ENCODE measurements at regions not wholly inside any gene's neighbourhood (a gene's known extent, or its start where the extent isn't known, plus 50 kb on each side); places are given as distances from the start of the nearest gene placed in this dataset.

DNA sequence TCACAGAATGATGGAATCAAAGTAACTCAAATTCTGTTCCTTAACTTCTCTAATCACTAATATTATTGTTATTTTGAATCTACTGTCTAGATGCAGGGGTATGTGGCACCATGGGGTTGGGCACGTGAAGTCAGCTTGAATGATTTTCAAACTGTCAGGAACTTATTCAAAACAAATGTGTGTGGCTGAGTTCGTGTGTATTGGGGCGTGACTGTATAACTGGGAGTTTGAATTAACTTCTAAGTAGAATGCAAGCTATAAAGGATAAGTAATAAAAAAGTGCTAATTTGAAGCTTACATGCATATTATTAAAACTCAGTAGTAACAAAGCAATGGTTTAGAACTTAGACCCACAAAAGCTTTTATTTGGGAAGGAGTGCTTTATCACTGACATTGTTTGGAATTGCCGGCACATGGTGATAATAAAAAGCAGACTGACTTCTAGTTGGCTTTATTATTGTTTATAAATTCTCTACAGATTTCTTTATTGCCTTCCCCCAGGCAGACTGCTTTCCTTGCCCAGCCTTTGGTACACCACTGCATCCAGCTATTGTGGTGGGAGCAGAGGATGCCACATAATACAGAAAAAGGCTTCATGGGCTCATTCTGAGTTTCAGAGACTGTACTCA is 84.3 kb downstream of the TENT5C start:
- Histone ChIP-seq H2BK120ac (ENCODE audit: low read depth, low read length) (no peak overlapping the region), H2BK5ac (ENCODE audit: low read length) (no peak overlapping the region), H3K36me3 (ENCODE audit: control insufficient read depth, insufficient read depth, low read length) (no peaks in the 10 kb centered on the region), H3K18ac (ENCODE audit: low read length) (no peak overlapping the region), H3K56ac (ENCODE audit: low read length) (no peak overlapping the region), H3K4me1 (ENCODE audit: control insufficient read depth, low read depth, low read length) (no peaks in the 10 kb centered on the region), H3K23ac (ENCODE audit: low read length) (no peak overlapping the region), H4K8ac (ENCODE audit: low read depth, low read length) (no peak overlapping the region), H3K9ac (ENCODE audit: low read length) (no peak overlapping the region), H2BK15ac (replicated peaks; ENCODE audit: low read depth) (no peak overlapping the region), H3K27ac (ENCODE audit: low read depth, low read length) (no peak overlapping the region), H2AK5ac (ENCODE audit: low read length) (no peak overlapping the region), H3K4me3 (ENCODE audit: low read length) (no peak overlapping the region), H4K5ac (ENCODE audit: low read length) (no peak overlapping the region), H3K4ac (ENCODE audit: low read depth, low read length) (no peak overlapping the region), H3K27me3 (ENCODE audit: insufficient read depth, low read length, poor library complexity) (no peaks in the 10 kb centered on the region), H3K79me1 (ENCODE audit: low read length) (no peaks in the 10 kb centered on the region), H3K4me2 (ENCODE audit: low read length) (no peak overlapping the region), H3K79me2 (ENCODE audit: control insufficient read depth, insufficient read depth, low read length) (no peaks in the 10 kb centered on the region)
- no CpG with 5 or more reads among the region's 4 CpGs for WGBS (ENCODE audit: extremely low coverage, insufficient coverage, low lambda C conversion rate)
- DNase-seq: no peak

DNA sequence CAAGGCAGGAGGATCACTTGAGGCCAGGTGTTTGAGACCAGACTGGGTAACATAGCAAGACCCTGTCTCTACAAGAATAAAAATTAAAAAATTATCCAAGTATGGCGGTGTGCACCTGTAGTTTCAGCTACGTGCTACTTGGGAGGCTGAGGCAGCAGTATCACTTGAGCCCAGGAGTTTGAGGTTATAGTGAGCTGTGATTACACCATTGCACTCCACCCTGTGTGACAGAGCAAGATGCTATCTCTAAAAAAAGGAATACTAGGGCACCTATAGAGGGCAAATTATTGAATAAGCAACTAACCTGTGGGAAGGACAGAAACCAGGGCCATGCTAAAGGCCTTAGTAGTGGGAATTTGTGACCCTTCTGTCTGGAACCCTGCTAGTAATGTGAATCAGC is 86.1 kb downstream of the TENT5C start:
- Histone ChIP-seq H3K79me1 (ENCODE audit: low read length) (no peaks in the 10 kb centered on the region), H3K9ac (ENCODE audit: low read length) (no peak overlapping the region), H2AK5ac (ENCODE audit: low read length) (no peak overlapping the region), H3K23ac (ENCODE audit: low read length) (no peak overlapping the region), H3K27me3 (ENCODE audit: insufficient read depth, low read length, poor library complexity) (no peaks in the 10 kb centered on the region), H3K79me2 (ENCODE audit: control insufficient read depth, insufficient read depth, low read length) (no peaks in the 10 kb centered on the region), H4K8ac (ENCODE audit: low read depth, low read length) (no peak overlapping the region), H3K18ac (ENCODE audit: low read length) (no peak overlapping the region), H3K56ac (ENCODE audit: low read length) (no peak overlapping the region), H2BK120ac (ENCODE audit: low read depth, low read length) (no peak overlapping the region), H3K36me3 (ENCODE audit: control insufficient read depth, insufficient read depth, low read length) (no peaks in the 10 kb centered on the region), H3K4ac (ENCODE audit: low read depth, low read length) (no peak overlapping the region), H2BK15ac (replicated peaks; ENCODE audit: low read depth) (no peak overlapping the region), H3K4me2 (ENCODE audit: low read length) (no peak overlapping the region), H4K5ac (ENCODE audit: low read length) (no peak overlapping the region), H3K27ac (ENCODE audit: low read depth, low read length) (no peak overlapping the region), H3K4me1 (ENCODE audit: control insufficient read depth, low read depth, low read length) (no peaks in the 10 kb centered on the region), H3K4me3 (ENCODE audit: low read length) (no peak overlapping the region), H2BK5ac (ENCODE audit: low read length) (no peak overlapping the region)
- WGBS (ENCODE audit: extremely low coverage, insufficient coverage, low lambda C conversion rate): no CpG with 5 or more reads among the region's 2 CpGs
- DNase-seq: no peak

DNA sequence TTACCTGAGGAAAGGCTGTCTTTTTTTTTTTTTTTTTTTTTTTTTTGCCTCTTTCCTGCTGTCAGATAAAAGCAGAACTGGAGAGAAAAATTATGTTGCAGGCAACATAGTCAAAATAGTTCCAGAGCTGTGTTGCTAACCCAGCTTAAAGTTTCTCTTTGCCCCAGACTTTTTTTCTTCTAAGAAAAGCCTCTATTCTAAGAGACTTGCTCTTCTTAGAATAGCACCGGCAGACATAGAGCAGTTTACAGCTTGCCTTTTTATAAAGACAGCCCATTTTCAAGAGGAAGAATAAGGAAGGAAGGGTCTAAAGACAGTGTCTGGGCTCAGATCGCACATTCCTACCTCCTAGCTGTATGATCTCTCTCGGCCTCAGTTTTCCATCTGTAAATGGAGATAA is 88.7 kb downstream of the TENT5C start:
- WGBS (ENCODE audit: extremely low coverage, insufficient coverage, low lambda C conversion rate): no CpG with 5 or more reads among the region's 3 CpGs
- Histone ChIP-seq H3K4ac (ENCODE audit: low read depth, low read length) (no peak overlapping the region), H3K9ac (ENCODE audit: low read length) (no peak overlapping the region)

DNA sequence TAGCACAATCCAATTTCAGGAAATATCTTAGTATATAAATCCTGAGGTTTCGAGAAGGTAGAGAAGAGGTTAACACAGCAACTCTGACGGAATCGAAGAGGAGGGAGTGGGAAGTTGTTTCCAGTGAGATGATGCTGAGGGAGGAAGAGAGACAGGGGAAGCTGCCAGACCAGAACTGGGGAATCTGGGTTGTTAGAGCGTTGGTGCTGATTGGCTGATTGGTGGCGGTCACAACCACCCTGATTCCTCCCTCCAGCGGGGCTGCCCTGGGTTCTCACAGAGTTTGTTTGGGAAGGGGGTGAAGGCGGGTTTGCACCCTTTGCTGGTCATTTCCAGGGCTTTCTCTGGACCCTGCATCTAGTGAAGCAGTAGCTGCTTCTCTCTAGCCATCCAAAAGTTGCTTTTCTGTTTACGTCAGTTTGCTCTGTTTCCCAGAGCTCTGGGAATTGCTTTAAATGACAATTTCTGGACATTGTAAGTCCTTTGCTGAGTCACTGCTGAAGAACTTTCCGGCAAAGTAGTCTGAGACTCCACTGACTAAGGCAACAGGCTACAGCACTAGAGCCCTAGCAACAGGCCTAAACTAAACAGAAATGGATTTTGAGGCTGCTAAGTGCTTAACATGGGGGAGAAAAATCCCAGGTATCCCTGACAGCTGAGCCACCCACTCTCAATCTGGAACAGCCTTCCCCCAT is 90.1 kb downstream of the TENT5C start:
- Histone ChIP-seq H4K5ac (ENCODE audit: low read length) (no peak overlapping the region), H2AK5ac (ENCODE audit: low read length) (no peak overlapping the region), H3K79me1 (ENCODE audit: low read length) (no peaks in the 10 kb centered on the region), H3K27me3 (ENCODE audit: insufficient read depth, low read length, poor library complexity) (no peaks in the 10 kb centered on the region), H2BK5ac (ENCODE audit: low read length) (no peak overlapping the region), H3K79me2 (ENCODE audit: control insufficient read depth, insufficient read depth, low read length) (no peaks in the 10 kb centered on the region), H3K4me2 (ENCODE audit: low read length) (no peak overlapping the region), H2BK120ac (ENCODE audit: low read depth, low read length) (no peak overlapping the region), H3K36me3 (ENCODE audit: control insufficient read depth, insufficient read depth, low read length) (no peaks in the 10 kb centered on the region), H3K4me3 (ENCODE audit: low read length) (no peak overlapping the region), H3K4me1 (ENCODE audit: control insufficient read depth, low read depth, low read length) (no peaks in the 10 kb centered on the region), H3K56ac (ENCODE audit: low read length) (peak overlapping the region; percentile 22), H3K4ac (ENCODE audit: low read depth, low read length) (no peak overlapping the region), H3K23ac (ENCODE audit: low read length) (no peak overlapping the region), H4K8ac (ENCODE audit: low read depth, low read length) (no peak overlapping the region), H3K27ac (ENCODE audit: low read depth, low read length) (no peak overlapping the region), H2BK15ac (replicated peaks; ENCODE audit: low read depth) (no peak overlapping the region), H3K18ac (ENCODE audit: low read length) (peak overlapping the region; percentile 40), H3K9ac (ENCODE audit: low read length) (no peak overlapping the region)
- no CpG with 5 or more reads among the region's 9 CpGs for WGBS (ENCODE audit: extremely low coverage, insufficient coverage, low lambda C conversion rate)
- DNase-seq: peak; percentile 71

More for the DNA sequence above, 88.7 kb downstream of the TENT5C start:
- no peak overlapping the region for H2AK5ac ChIP-seq (ENCODE audit: low read length)
- H4K5ac ChIP-seq (ENCODE audit: low read length): no peak overlapping the region
- no peaks in the 10 kb centered on the region for H3K36me3 ChIP-seq (ENCODE audit: control insufficient read depth, insufficient read depth, low read length)
- H2BK15ac ChIP-seq (replicated peaks; ENCODE audit: low read depth): no peak overlapping the region
- no peak overlapping the region for H3K4me3 ChIP-seq (ENCODE audit: low read length)
- no peaks in the 10 kb centered on the region for H3K79me2 ChIP-seq (ENCODE audit: control insufficient read depth, insufficient read depth, low read length)
- no peak overlapping the region for H2BK5ac ChIP-seq (ENCODE audit: low read length)
- no peak overlapping the region for H3K56ac ChIP-seq (ENCODE audit: low read length)
- no peaks in the 10 kb centered on the region for H3K79me1 ChIP-seq (ENCODE audit: low read length)
- H3K23ac ChIP-seq (ENCODE audit: low read length): no peak overlapping the region
- no peak overlapping the region for H3K18ac ChIP-seq (ENCODE audit: low read length)
- H2BK120ac ChIP-seq (ENCODE audit: low read depth, low read length): no peak overlapping the region
- no peak overlapping the region for H3K4me2 ChIP-seq (ENCODE audit: low read length)
- DNase-seq: no peak
- H3K4me1 ChIP-seq (ENCODE audit: control insufficient read depth, low read depth, low read length): no peaks in the 10 kb centered on the region
- no peaks in the 10 kb centered on the region for H3K27me3 ChIP-seq (ENCODE audit: insufficient read depth, low read length, poor library complexity)
- no peak overlapping the region for H4K8ac ChIP-seq (ENCODE audit: low read depth, low read length)
- no peak overlapping the region for H3K27ac ChIP-seq (ENCODE audit: low read depth, low read length)

DNA sequence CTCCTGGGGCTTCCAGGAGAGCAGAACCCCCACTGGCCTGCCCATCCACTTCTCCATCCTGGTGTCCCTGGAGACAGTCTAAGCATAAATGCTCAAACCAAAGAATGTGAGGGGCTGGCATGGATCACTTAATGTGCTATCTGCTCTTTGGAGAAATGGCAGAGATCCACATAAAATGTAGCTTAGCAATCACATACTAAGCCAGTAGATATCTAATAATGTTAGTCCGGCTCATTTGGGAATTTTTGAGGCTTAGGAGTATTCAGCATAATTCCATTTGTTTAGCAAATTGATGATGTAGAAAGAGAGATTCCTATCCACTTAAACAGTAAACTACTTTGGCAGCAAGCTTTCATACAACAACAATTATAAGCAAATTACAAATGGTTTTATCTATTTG is 90.7 kb downstream of the TENT5C start:
- no peak for DNase-seq
- Histone ChIP-seq H3K56ac (ENCODE audit: low read length) (no peak overlapping the region), H3K4me1 (ENCODE audit: control insufficient read depth, low read depth, low read length) (no peaks in the 10 kb centered on the region), H4K8ac (ENCODE audit: low read depth, low read length) (no peak overlapping the region), H3K18ac (ENCODE audit: low read length) (no peak overlapping the region), H3K27me3 (ENCODE audit: insufficient read depth, low read length, poor library complexity) (no peaks in the 10 kb centered on the region), H2AK5ac (ENCODE audit: low read length) (no peak overlapping the region), H3K79me2 (ENCODE audit: control insufficient read depth, insufficient read depth, low read length) (no peaks in the 10 kb centered on the region), H2BK15ac (replicated peaks; ENCODE audit: low read depth) (no peak overlapping the region), H3K4ac (ENCODE audit: low read depth, low read length) (no peak overlapping the region), H2BK5ac (ENCODE audit: low read length) (no peak overlapping the region), H3K9ac (ENCODE audit: low read length) (no peak overlapping the region), H4K5ac (ENCODE audit: low read length) (no peak overlapping the region), H3K27ac (ENCODE audit: low read depth, low read length) (no peak overlapping the region), H3K79me1 (ENCODE audit: low read length) (no peaks in the 10 kb centered on the region), H3K4me3 (ENCODE audit: low read length) (no peak overlapping the region), H3K23ac (ENCODE audit: low read length) (no peak overlapping the region), H2BK120ac (ENCODE audit: low read depth, low read length) (no peak overlapping the region), H3K36me3 (ENCODE audit: control insufficient read depth, insufficient read depth, low read length) (no peaks in the 10 kb centered on the region), H3K4me2 (ENCODE audit: low read length) (no peak overlapping the region)
- WGBS (ENCODE audit: extremely low coverage, insufficient coverage, low lambda C conversion rate): no CpG with 5 or more reads among the region's 1 CpG

All from mesendoderm (in vitro differentiated cells).